SK-N-SH treated with all-trans-retinoic acid at 6 μM for 48 hours (cell line): ENCODE measurements at regions not wholly inside any gene's neighbourhood (a gene's known extent, or its start where the extent isn't known, plus 50 kb on each side); places are given as distances from the start of the nearest gene placed in this dataset.
A peak's percentile ranks its signal among the peaks of the same experiment; 100 is the strongest.

Experiments
- ATAC-seq: fragments of 200-7000 bp; cut with Tn5 transposase; 3 replicates; pipeline ENCODE4 v1.9.1; 2020; ENCODE audit warnings: mild to moderate bottlenecking, moderate library complexity
- CSDC2 ChIP-seq: fragments of 250-450 bp; sonication (Bioruptor Pico); IDR thresholded peaks from 2 replicates; pipeline ENCODE4 v1.5.0; 2020; ENCODE audit warnings: mild to moderate bottlenecking, moderate library complexity
- ESRRG ChIP-seq: fragments of 250-450 bp; sonication (Bioruptor Pico); IDR thresholded peaks from 2 replicates; pipeline ENCODE4 v1.6.1; 2021; ENCODE audit warnings: mild to moderate bottlenecking
- GLIS3 ChIP-seq: fragments of 250-450 bp; sonication (Bioruptor Pico); IDR thresholded peaks from 2 replicates; pipeline ENCODE4 v1.5.0; 2020; ENCODE audit warnings: mild to moderate bottlenecking, moderate library complexity
- ISL1 ChIP-seq: fragments of 250-450 bp; sonication (Bioruptor Pico); IDR thresholded peaks from 2 replicates; pipeline ENCODE4 v2.1.2; 2022; ENCODE audit warnings: mild to moderate bottlenecking, moderate library complexity
- OSR1 ChIP-seq: fragments of 250-450 bp; sonication (Bioruptor Pico); IDR thresholded peaks from 2 replicates; pipeline ENCODE4 v1.8.0; 2022; ENCODE audit warnings: moderate library complexity, mild to moderate bottlenecking, inconsistent platforms
- RARB ChIP-seq: fragments of 250-450 bp; sonication (Bioruptor Pico); IDR thresholded peaks from 2 replicates; pipeline ENCODE4 v1.8.0; 2021; ENCODE audit warnings: mild to moderate bottlenecking, moderate library complexity
- TCF4 ChIP-seq: fragments of 250-450 bp; sonication (Bioruptor Pico); IDR thresholded peaks from 2 replicates; pipeline ENCODE4 v1.8.0; 2021; ENCODE audit warnings: mild to moderate bottlenecking, moderate library complexity, borderline replicate concordance
- ZC3H10 ChIP-seq: fragments of 250-450 bp; sonication (Bioruptor Pico); IDR thresholded peaks from 2 replicates; pipeline ENCODE4 v1.5.1; 2021; ENCODE audit warnings: mild to moderate bottlenecking, moderate library complexity
- ZFP30 ChIP-seq: fragments of 450-650 bp; formaldehyde crosslinking; IDR thresholded peaks from 2 replicates; pipeline ENCODE4 v1.5.0; 2022; ENCODE audit warnings: mild to moderate bottlenecking, moderate library complexity
- ZNF70 ChIP-seq: fragments of 450-650 bp; formaldehyde crosslinking; IDR thresholded peaks from 2 replicates; pipeline ENCODE4 v1.5.0; 2020; ENCODE audit warnings: mild to moderate bottlenecking, moderate library complexity
- TF ChIP-seq, protein P1 (sequence below): fragments of 250-450 bp; sonication (Bioruptor Pico); IDR thresholded peaks from 2 replicates; pipeline ENCODE4 v1.5.0; 2020; ENCODE audit warnings: mild to moderate bottlenecking, moderate library complexity
- TF ChIP-seq, protein P2 (sequence below): fragments of 250-450 bp; sonication (Bioruptor Pico); IDR thresholded peaks from 2 replicates; pipeline ENCODE4 v1.8.0; 2020; ENCODE audit warnings: mild to moderate bottlenecking, moderate library complexity, borderline replicate concordance
- TF ChIP-seq, protein P3 (sequence below): fragments of 250-450 bp; sonication (Bioruptor Pico); IDR thresholded peaks from 2 replicates; pipeline ENCODE4 v1.5.1; 2020; ENCODE audit warnings: low read depth, mild to moderate bottlenecking, moderate library complexity
- TF ChIP-seq, protein P4 (sequence below): fragments of 250-450 bp; sonication (Bioruptor Pico); IDR thresholded peaks from 2 replicates; pipeline ENCODE4 v1.8.0; 2021; ENCODE audit warnings: low read depth, mild to moderate bottlenecking, moderate library complexity, borderline replicate concordance
- TF ChIP-seq, protein P5 (sequence below): fragments of 250-450 bp; sonication (Bioruptor Pico); IDR thresholded peaks from 2 replicates; pipeline ENCODE4 v1.5.1; 2021; ENCODE audit warnings: mild to moderate bottlenecking, moderate library complexity

DNA sequence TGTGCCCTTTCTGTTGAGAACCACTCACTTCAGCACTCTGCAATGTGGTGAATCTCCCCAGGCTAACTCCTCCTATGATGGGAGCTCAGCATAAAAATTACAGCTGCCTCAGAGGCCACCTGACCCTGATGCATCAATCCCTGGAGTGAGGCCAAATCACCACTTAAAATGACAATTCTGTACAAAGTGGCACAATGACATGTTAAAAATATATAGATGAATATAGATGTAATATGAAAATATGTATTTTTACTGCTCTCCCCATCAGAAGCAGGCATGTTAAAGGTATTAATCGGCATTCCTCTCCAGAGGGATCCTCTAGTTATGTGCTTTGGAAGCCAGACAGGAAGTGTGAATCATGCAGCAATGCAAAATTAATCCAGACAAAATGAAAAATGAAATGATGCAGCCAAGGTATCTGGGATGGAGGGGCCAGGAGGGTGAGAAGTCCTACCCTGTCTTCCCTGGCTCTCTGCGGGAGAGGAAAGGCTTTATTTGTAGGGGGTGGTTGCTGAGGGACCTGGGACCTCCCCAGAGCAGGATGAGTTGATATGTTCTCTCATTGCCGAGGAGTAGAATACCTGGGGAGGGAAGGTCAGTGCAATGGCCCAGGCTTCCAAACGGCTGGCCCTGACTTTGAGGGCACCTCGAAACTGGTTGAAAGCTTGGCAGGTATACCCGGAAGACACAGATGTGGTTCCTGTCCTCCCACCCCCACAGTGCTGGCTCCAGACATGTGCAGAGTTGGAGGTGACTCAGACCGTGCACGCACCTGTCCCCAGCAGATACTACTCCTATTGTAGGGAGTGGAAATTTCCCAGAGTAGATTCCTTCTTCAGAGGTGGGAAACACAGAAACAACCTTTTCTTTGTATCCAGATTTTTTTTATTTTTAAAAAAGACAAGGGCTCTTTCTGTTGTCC lies 347.9 kb upstream of the NCAM1 start (continued):
- TF ChIP-seq, protein P1, sequence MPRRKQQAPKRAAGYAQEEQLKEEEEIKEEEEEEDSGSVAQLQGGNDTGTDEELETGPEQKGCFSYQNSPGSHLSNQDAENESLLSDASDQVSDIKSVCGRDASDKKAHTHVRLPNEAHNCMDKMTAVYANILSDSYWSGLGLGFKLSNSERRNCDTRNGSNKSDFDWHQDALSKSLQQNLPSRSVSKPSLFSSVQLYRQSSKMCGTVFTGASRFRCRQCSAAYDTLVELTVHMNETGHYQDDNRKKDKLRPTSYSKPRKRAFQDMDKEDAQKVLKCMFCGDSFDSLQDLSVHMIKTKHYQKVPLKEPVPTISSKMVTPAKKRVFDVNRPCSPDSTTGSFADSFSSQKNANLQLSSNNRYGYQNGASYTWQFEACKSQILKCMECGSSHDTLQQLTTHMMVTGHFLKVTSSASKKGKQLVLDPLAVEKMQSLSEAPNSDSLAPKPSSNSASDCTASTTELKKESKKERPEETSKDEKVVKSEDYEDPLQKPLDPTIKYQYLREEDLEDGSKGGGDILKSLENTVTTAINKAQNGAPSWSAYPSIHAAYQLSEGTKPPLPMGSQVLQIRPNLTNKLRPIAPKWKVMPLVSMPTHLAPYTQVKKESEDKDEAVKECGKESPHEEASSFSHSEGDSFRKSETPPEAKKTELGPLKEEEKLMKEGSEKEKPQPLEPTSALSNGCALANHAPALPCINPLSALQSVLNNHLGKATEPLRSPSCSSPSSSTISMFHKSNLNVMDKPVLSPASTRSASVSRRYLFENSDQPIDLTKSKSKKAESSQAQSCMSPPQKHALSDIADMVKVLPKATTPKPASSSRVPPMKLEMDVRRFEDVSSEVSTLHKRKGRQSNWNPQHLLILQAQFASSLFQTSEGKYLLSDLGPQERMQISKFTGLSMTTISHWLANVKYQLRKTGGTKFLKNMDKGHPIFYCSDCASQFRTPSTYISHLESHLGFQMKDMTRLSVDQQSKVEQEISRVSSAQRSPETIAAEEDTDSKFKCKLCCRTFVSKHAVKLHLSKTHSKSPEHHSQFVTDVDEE (CRISPR knock-in tag): no peak
- TF ChIP-seq ISL1: peak; percentile 99
- TF ChIP-seq ESRRG (CRISPR knock-in tag): 0 out of 2 replicates have a peak, but pooled peaks have one; percentile 25
- TF ChIP-seq GLIS3 (CRISPR knock-in tag): no peak
- TF ChIP-seq TCF4 (CRISPR knock-in tag): 0 out of 2 replicates have a peak, but pooled peaks have one; percentile 45
- no peak for TF ChIP-seq RARB (CRISPR knock-in tag)
- TF ChIP-seq, protein P2, sequence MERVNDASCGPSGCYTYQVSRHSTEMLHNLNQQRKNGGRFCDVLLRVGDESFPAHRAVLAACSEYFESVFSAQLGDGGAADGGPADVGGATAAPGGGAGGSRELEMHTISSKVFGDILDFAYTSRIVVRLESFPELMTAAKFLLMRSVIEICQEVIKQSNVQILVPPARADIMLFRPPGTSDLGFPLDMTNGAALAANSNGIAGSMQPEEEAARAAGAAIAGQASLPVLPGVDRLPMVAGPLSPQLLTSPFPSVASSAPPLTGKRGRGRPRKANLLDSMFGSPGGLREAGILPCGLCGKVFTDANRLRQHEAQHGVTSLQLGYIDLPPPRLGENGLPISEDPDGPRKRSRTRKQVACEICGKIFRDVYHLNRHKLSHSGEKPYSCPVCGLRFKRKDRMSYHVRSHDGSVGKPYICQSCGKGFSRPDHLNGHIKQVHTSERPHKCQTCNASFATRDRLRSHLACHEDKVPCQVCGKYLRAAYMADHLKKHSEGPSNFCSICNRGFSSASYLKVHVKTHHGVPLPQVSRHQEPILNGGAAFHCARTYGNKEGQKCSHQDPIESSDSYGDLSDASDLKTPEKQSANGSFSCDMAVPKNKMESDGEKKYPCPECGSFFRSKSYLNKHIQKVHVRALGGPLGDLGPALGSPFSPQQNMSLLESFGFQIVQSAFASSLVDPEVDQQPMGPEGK (CRISPR knock-in tag): peak; percentile 91; the same call in 1 of the 2 replicates
- TF ChIP-seq OSR1 (CRISPR knock-in tag): no peak
- TF ChIP-seq, all 23 proteins: peak for 11

DNA sequence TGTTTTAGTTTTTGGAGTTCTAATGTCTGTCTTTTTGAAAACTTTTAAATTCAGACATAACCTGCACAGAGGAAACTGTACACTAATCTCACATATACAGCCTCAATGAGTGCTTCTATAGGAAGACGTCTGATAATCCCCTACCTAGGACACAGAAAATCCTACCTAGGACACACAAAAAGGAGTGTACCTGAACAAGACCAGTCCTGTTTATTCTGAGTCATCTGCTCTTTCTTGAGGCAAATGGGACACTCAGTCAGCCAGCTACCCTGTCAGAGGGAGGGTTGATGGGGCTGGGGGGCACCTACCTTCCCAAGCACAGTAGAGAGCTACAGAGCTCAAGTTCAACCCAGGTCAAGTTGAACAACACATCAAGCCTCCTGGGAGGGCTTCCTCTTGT lies 346.6 kb upstream of the NCAM1 start:
- TF ChIP-seq OSR1 (CRISPR knock-in tag): no peak
- ATAC-seq: no peak

DNA sequence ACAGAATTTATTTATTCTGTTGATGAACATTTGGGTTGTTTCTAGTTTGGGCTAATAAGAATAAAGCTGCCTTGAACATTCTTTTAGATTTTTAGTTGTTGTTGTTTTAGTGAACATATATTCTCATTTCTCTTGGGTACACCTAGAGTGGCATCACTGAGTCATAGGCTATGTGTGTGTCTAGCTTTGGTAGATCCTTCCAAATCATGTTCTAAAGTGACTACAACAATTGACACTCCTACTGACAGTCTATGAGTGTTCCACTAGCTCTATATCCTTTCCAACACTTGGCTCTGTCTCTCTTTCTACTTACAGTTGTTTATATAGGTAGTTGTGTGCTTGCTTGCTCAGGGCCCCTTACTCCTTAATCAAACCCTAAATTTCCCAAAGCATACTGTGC lies 346.0 kb upstream of the NCAM1 start:
- ATAC-seq: no peak
- TF ChIP-seq TCF4 (CRISPR knock-in tag) (no peak), ZNF70 (no peak), ZC3H10 (CRISPR knock-in tag) (no peak), CSDC2 (no peak)
- TF ChIP-seq, protein P3, sequence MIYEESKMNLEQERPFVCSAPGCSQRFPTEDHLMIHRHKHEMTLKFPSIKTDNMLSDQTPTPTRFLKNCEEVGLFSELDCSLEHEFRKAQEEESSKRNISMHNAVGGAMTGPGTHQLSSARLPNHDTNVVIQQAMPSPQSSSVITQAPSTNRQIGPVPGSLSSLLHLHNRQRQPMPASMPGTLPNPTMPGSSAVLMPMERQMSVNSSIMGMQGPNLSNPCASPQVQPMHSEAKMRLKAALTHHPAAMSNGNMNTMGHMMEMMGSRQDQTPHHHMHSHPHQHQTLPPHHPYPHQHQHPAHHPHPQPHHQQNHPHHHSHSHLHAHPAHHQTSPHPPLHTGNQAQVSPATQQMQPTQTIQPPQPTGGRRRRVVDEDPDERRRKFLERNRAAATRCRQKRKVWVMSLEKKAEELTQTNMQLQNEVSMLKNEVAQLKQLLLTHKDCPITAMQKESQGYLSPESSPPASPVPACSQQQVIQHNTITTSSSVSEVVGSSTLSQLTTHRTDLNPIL (CRISPR knock-in tag): no peak
- TF ChIP-seq, protein P4, sequence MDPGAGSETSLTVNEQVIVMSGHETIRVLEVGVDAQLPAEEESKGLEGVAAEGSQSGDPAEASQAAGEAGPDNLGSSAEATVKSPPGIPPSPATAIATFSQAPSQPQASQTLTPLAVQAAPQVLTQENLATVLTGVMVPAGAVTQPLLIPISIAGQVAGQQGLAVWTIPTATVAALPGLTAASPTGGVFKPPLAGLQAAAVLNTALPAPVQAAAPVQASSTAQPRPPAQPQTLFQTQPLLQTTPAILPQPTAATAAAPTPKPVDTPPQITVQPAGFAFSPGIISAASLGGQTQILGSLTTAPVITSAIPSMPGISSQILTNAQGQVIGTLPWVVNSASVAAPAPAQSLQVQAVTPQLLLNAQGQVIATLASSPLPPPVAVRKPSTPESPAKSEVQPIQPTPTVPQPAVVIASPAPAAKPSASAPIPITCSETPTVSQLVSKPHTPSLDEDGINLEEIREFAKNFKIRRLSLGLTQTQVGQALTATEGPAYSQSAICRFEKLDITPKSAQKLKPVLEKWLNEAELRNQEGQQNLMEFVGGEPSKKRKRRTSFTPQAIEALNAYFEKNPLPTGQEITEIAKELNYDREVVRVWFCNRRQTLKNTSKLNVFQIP: no peak
- TF ChIP-seq, protein P5, sequence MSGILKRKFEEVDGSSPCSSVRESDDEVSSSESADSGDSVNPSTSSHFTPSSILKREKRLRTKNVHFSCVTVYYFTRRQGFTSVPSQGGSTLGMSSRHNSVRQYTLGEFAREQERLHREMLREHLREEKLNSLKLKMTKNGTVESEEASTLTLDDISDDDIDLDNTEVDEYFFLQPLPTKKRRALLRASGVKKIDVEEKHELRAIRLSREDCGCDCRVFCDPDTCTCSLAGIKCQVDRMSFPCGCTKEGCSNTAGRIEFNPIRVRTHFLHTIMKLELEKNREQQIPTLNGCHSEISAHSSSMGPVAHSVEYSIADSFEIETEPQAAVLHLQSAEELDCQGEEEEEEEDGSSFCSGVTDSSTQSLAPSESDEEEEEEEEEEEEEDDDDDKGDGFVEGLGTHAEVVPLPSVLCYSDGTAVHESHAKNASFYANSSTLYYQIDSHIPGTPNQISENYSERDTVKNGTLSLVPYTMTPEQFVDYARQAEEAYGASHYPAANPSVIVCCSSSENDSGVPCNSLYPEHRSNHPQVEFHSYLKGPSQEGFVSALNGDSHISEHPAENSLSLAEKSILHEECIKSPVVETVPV (CRISPR knock-in tag): no peak

DNA sequence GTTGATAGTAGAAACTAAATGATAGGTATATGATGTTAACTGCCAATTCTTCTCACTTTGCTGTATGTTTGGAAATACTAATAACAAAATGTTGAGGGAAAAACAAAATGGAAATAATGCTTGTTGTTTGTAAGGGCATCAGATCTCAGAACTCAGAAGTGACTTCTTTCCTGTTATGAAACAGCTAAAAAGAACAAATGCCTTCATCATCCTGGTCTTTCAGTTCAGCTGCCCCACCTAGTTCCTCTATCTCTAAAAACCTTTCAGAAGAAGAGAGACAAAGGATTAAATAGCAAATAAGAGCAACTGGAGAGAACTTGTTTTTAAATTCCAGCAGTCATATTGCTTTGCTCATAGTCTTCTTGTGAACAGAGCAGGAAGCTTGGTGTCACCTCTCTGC lies 345.3 kb upstream of the NCAM1 start:
- TF ChIP-seq ZFP30 (CRISPR knock-in tag): no peak
- no peak for ATAC-seq
